HEK293 (cell line): ENCODE measurements at regions not wholly inside any gene's neighbourhood (a gene's known extent, or its start where the extent isn't known, plus 50 kb on each side); places are given as distances from the start of the nearest gene placed in this dataset.

Experiments used
- CTCF ChIP-seq: fragments of 450-650 bp; formaldehyde crosslinking; IDR thresholded peaks from 2 replicates; pipeline ENCODE4 v1.5.1; 2016; ENCODE audit warnings: missing biosample characterization, missing genetic modification characterization
- ZNF639 ChIP-seq: fragments of 450-650 bp; formaldehyde crosslinking; IDR thresholded peaks from 2 replicates; pipeline ENCODE4 v1.5.1; 2016; ENCODE audit warnings: missing biosample characterization, missing genetic modification characterization

GRCh38 chr3:10557250-10557649, 51.9 kb upstream of the ATP2B2 start:
- TF ChIP-seq ZNF639 (tag by site-specific recombination) (no peak), CTCF (no peak)
